ENCODE measurements at regions not wholly inside any gene's neighbourhood (a gene's known extent, or its start where the extent isn't known, plus 50 kb on each side); places are given as distances from the start of the nearest gene placed in this dataset.

DNA sequence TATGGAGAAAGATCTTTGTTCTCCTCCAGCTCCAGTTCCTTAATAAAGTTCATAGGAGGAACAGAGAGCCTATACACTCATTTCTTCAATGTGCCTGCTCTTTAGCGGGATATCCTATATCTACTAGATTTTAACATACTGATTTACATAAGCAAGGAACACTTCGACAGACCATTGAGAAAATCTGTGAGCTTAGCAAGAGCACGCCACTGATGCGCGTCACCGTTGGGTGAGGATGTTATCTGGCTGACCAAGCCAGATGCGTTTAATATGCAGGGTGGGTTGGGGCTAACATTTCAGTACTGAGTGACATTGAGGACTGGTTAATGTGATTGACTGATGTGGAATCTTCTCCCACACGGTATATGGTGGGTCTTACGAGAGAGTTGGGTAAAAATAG is 233.4 kb downstream of the SOX4 start:
- TF ChIP-seq FOXA2 (IDR thresholded peaks at IDR 0.05) = no peak
- TF ChIP-seq SP1 (IDR thresholded peaks at IDR 0.05) = no peak
- TF ChIP-seq, protein P1, sequence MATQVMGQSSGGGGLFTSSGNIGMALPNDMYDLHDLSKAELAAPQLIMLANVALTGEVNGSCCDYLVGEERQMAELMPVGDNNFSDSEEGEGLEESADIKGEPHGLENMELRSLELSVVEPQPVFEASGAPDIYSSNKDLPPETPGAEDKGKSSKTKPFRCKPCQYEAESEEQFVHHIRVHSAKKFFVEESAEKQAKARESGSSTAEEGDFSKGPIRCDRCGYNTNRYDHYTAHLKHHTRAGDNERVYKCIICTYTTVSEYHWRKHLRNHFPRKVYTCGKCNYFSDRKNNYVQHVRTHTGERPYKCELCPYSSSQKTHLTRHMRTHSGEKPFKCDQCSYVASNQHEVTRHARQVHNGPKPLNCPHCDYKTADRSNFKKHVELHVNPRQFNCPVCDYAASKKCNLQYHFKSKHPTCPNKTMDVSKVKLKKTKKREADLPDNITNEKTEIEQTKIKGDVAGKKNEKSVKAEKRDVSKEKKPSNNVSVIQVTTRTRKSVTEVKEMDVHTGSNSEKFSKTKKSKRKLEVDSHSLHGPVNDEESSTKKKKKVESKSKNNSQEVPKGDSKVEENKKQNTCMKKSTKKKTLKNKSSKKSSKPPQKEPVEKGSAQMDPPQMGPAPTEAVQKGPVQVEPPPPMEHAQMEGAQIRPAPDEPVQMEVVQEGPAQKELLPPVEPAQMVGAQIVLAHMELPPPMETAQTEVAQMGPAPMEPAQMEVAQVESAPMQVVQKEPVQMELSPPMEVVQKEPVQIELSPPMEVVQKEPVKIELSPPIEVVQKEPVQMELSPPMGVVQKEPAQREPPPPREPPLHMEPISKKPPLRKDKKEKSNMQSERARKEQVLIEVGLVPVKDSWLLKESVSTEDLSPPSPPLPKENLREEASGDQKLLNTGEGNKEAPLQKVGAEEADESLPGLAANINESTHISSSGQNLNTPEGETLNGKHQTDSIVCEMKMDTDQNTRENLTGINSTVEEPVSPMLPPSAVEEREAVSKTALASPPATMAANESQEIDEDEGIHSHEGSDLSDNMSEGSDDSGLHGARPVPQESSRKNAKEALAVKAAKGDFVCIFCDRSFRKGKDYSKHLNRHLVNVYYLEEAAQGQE (IDR thresholded peaks at IDR 0.05) = no peak
- no peak for TF ChIP-seq JUND (IDR thresholded peaks at IDR 0.05)
- TF ChIP-seq, protein P2, sequence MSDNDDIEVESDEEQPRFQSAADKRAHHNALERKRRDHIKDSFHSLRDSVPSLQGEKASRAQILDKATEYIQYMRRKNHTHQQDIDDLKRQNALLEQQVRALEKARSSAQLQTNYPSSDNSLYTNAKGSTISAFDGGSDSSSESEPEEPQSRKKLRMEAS (IDR thresholded peaks at IDR 0.05) = no peak
- TF ChIP-seq, protein P3, sequence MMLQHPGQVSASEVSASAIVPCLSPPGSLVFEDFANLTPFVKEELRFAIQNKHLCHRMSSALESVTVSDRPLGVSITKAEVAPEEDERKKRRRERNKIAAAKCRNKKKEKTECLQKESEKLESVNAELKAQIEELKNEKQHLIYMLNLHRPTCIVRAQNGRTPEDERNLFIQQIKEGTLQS (IDR thresholded peaks at IDR 0.05) = no peak
- DNase-seq (ENCODE audit: low spot score) = no peak
- Histone ChIP-seq H3K36me3 (ENCODE audit: control insufficient read depth in 4 of 4, insufficient read depth in 3 of 4, low read depth in 1 of 4, low read length in 3 of 4) (no peaks in the 10 kb centered on the region), H3K9me3 (ENCODE audit: control insufficient read depth in 4 of 4, low read length in 3 of 4) (no peaks in the 10 kb centered on the region), H3K9ac (ENCODE audit: low read depth in 1 of 2, low read length in 2 of 2) (no peak overlapping the region), H3K4me1 (ENCODE audit: control insufficient read depth in 4 of 4, insufficient read depth in 4 of 4, low read length in 3 of 4) (peaks cover 0 to 1% (median 0%) of the 10 kb centered on the region in 4 donors), H3K27me3 (ENCODE audit: control insufficient read depth in 4 of 4, insufficient read depth in 4 of 4, low read length in 3 of 4) (no peaks in the 10 kb centered on the region), H3K4me3 (ENCODE audit: low read depth in 1 of 3, low read length in 3 of 3) (no peak overlapping the region), H3K27ac (ENCODE audit: low read depth in 1 of 2, low read length in 2 of 2) (no peak overlapping the region)
- WGBS = 93% methylated on average over 9 of the region's 9 CpGs

DNA sequence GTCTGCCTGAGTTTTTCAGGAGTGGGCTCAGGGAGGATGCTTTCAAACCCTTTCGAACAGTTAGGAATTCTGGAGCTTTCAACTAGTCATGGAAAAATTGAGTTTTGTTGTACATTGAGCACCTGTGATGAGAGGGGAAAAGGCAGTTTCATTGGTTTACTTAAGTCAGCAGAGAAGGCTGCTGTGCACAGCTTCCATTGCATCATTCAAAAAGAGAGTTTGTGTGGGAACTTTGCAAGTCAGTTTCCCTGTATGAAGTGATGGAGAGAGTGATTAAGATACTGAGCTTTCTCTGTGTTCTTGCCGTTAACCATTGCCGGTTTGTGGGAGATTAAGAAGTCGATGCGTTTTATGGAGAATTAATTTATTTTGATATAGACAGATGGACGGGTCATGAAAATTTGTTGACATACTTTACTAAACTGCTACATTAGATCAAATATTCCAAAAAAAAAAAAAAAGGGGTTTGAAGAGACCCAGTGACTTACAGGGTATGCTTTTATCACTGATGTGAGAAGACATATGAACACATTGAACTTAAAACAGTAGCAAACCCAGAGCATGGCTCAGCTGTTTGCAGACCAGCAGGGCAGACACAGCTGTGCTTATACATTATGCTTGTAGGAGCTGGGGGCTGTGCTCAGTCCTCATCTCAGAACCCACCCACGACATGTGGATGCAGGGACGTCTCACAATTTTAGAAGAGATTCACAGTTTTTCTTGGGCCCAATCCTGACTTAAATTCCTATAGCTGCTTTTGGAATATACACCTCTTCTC is 234.1 kb downstream of the SOX4 start:
- no peak for DNase-seq (ENCODE audit: low spot score)
- no peaks in the 10 kb centered on the region for H3K27me3 ChIP-seq (ENCODE audit: control insufficient read depth in 4 of 4, insufficient read depth in 4 of 4, low read length in 3 of 4)
- 77% methylated on average over 8 of the region's 8 CpGs for WGBS
- no peak overlapping the region for H3K27ac ChIP-seq (ENCODE audit: low read depth in 1 of 2, low read length in 2 of 2)
- H3K9ac ChIP-seq (ENCODE audit: low read depth in 1 of 2, low read length in 2 of 2) = no peak overlapping the region
- H3K36me3 ChIP-seq (ENCODE audit: control insufficient read depth in 4 of 4, insufficient read depth in 3 of 4, low read depth in 1 of 4, low read length in 3 of 4) = no peaks in the 10 kb centered on the region
- no peak overlapping the region for H3K4me3 ChIP-seq (ENCODE audit: low read depth in 1 of 3, low read length in 3 of 3)
- no peaks in the 10 kb centered on the region for H3K9me3 ChIP-seq (ENCODE audit: control insufficient read depth in 4 of 4, low read length in 3 of 4)
- TF ChIP-seq, protein P4, sequence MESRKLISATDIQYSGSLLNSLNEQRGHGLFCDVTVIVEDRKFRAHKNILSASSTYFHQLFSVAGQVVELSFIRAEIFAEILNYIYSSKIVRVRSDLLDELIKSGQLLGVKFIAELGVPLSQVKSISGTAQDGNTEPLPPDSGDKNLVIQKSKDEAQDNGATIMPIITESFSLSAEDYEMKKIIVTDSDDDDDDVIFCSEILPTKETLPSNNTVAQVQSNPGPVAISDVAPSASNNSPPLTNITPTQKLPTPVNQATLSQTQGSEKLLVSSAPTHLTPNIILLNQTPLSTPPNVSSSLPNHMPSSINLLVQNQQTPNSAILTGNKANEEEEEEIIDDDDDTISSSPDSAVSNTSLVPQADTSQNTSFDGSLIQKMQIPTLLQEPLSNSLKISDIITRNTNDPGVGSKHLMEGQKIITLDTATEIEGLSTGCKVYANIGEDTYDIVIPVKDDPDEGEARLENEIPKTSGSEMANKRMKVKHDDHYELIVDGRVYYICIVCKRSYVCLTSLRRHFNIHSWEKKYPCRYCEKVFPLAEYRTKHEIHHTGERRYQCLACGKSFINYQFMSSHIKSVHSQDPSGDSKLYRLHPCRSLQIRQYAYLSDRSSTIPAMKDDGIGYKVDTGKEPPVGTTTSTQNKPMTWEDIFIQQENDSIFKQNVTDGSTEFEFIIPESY (IDR thresholded peaks at IDR 0.05) = no peak
- peaks cover 0 to 1% (median 0%) of the 10 kb centered on the region in 4 donors for H3K4me1 ChIP-seq (ENCODE audit: control insufficient read depth in 4 of 4, insufficient read depth in 4 of 4, low read length in 3 of 4)

DNA sequence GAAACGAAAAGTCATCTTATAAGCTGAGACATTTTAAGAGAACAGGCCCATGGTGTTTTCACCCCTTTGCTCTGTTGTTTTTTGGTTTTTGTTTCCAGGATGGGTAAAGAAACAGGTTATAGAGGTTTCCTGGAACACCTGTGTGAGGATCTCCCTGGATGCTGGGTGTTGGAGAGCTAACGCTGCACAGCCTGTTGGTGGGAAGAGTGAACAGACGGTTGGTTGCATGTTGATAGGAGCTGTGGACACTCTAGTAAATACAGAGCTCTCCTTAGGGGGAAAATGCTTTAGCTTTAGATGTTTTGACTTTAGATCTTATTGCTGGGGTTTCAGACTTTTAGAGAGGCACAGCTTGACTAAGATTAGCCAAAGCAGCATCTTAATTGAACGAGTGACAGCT is 235.2 kb downstream of the SOX4 start:
- H3K36me3 ChIP-seq (ENCODE audit: control insufficient read depth in 4 of 4, insufficient read depth in 3 of 4, low read depth in 1 of 4, low read length in 3 of 4) = no peaks in the 10 kb centered on the region
- H3K9ac ChIP-seq (ENCODE audit: low read depth in 1 of 2, low read length in 2 of 2) = no peak overlapping the region
- H3K4me1 ChIP-seq (ENCODE audit: control insufficient read depth in 4 of 4, insufficient read depth in 4 of 4, low read length in 3 of 4) = peaks cover 0 to 1% (median 0%) of the 10 kb centered on the region in 4 donors
- WGBS = 87% methylated on average over 4 of the region's 4 CpGs
- no peak overlapping the region for H3K27ac ChIP-seq (ENCODE audit: low read depth in 1 of 2, low read length in 2 of 2)
- H3K4me3 ChIP-seq (ENCODE audit: low read depth in 1 of 3, low read length in 3 of 3) = no peak overlapping the region
- no peaks in the 10 kb centered on the region for H3K9me3 ChIP-seq (ENCODE audit: control insufficient read depth in 4 of 4, low read length in 3 of 4)
- no peaks in the 10 kb centered on the region for H3K27me3 ChIP-seq (ENCODE audit: control insufficient read depth in 4 of 4, insufficient read depth in 4 of 4, low read length in 3 of 4)
- DNase-seq (ENCODE audit: low spot score) = no peak
- TF ChIP-seq, protein P3 (IDR thresholded peaks at IDR 0.05) = no peak
- no peak for TF ChIP-seq EGR1 (IDR thresholded peaks at IDR 0.05; ENCODE audit: low read depth in 2 of 2)
- TF ChIP-seq FOXA1 (IDR thresholded peaks at IDR 0.05) = no peak
- no peak for TF ChIP-seq TAF1 (conservative IDR thresholded peaks at IDR 0.05)
- no peak for TF ChIP-seq RXRA (IDR thresholded peaks at IDR 0.05)
- no peak for TF ChIP-seq FOXA2 (IDR thresholded peaks at IDR 0.05)
- TF ChIP-seq, protein P5, sequence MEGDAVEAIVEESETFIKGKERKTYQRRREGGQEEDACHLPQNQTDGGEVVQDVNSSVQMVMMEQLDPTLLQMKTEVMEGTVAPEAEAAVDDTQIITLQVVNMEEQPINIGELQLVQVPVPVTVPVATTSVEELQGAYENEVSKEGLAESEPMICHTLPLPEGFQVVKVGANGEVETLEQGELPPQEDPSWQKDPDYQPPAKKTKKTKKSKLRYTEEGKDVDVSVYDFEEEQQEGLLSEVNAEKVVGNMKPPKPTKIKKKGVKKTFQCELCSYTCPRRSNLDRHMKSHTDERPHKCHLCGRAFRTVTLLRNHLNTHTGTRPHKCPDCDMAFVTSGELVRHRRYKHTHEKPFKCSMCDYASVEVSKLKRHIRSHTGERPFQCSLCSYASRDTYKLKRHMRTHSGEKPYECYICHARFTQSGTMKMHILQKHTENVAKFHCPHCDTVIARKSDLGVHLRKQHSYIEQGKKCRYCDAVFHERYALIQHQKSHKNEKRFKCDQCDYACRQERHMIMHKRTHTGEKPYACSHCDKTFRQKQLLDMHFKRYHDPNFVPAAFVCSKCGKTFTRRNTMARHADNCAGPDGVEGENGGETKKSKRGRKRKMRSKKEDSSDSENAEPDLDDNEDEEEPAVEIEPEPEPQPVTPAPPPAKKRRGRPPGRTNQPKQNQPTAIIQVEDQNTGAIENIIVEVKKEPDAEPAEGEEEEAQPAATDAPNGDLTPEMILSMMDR (IDR thresholded peaks at IDR 0.05; ENCODE audit: low read depth, low read length, missing input control) = no peak
- TF ChIP-seq YY1 (IDR thresholded peaks at IDR 0.05) = no peak
- TF ChIP-seq, protein P1 (IDR thresholded peaks at IDR 0.05) = no peak
- TF ChIP-seq, protein P2 (IDR thresholded peaks at IDR 0.05) = no peak
- TF ChIP-seq SP1 (IDR thresholded peaks at IDR 0.05) = no peak
